ENCODE measurements at regions not wholly inside any gene's neighbourhood (a gene's known extent, or its start where the extent isn't known, plus 50 kb on each side); places are given as distances from the start of the nearest gene placed in this dataset.

DNA sequence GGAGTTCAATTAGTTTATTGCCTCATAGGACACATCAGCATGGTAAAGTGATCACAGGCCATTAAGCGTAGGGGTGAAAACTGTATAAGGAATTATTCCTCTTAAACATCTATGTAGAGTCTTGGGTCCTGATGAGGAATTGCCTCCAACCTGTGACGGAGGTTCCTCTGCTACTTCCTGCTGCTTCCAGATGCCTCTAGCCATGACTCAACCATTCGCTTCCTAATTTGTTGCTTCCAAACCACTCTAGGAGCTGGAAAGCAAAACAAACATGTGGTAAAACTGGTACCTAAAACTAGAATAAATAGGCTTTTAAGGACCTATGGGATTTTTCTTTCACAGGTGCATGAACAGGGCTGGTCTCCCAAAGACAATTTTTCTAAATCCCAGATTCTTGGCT is 253.8 kb downstream of the KLF12 start:
- no peak for TF ChIP-seq EZH2phosphoT487 (IDR thresholded peaks at IDR 0.05; ENCODE audit: borderline replicate concordance, low read depth, low read length)
- TF ChIP-seq, protein P1, sequence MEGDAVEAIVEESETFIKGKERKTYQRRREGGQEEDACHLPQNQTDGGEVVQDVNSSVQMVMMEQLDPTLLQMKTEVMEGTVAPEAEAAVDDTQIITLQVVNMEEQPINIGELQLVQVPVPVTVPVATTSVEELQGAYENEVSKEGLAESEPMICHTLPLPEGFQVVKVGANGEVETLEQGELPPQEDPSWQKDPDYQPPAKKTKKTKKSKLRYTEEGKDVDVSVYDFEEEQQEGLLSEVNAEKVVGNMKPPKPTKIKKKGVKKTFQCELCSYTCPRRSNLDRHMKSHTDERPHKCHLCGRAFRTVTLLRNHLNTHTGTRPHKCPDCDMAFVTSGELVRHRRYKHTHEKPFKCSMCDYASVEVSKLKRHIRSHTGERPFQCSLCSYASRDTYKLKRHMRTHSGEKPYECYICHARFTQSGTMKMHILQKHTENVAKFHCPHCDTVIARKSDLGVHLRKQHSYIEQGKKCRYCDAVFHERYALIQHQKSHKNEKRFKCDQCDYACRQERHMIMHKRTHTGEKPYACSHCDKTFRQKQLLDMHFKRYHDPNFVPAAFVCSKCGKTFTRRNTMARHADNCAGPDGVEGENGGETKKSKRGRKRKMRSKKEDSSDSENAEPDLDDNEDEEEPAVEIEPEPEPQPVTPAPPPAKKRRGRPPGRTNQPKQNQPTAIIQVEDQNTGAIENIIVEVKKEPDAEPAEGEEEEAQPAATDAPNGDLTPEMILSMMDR (conservative IDR thresholded peaks at IDR 0.05; ENCODE audit: low read length): no peak
